Activated T-cell treated with anti-CD3 and anti-CD28 coated beads for 24 hours (primary cell): ENCODE measurements at regions not wholly inside any gene's neighbourhood (a gene's known extent, or its start where the extent isn't known, plus 50 kb on each side); places are given as distances from the start of the nearest gene placed in this dataset.
"Not testable (repeated sequence)": the region's sequence is repeated elsewhere in the genome, so short reads cannot be mapped to it uniquely, and the experiment has no call there.

Source experiments
- DNase-seq: peaks from one replicate; pipeline ENCODE4 v3.0.0-alpha.2; 2020; ENCODE audit warnings: low read depth

DNA sequence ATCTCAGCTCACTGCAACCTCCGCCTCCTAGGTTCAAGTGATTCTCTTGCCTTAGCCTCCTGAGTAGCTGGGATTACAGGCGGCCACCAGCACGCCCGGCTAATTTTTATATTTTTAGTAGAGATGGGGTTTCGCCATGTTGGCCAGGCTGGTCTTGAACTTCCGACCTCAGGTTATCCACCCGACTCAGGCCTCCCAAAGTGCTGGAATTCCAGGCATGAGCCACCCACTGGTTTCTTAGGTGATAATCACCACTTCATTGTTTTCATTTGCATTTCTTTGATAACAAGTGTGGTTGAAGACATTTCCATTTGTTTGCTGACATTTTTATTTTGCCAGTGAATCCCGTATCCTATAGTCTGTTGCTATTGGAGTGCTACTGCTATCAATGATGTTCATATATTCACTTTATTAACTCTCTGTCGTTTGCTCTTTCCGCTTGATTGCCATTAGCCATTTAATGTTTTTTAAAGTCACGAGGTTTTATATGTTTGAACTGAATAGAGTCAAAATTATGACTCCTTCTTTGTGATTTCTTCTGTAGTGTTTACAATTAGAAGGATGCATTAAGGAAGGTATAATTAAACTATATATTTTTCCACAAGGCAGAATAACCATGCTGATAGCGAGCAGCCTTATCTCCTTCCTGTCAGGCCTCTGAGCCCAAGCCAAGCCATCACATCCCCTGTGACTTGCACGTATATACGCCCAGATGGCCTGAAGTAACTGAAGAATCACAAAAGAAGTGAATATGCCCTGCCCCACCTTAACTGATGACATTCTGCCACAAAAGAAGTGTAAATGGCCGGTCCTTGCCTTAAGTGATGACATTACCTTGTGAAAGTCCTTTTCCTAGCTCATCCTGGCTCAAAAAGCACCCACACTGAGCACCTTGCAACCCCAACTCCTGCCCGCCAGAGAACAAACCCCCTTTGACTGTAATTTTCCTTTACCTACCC, 87.3 kb upstream of the DAPK1 start:
- not testable (repeated sequence) for DNase-seq

DNA sequence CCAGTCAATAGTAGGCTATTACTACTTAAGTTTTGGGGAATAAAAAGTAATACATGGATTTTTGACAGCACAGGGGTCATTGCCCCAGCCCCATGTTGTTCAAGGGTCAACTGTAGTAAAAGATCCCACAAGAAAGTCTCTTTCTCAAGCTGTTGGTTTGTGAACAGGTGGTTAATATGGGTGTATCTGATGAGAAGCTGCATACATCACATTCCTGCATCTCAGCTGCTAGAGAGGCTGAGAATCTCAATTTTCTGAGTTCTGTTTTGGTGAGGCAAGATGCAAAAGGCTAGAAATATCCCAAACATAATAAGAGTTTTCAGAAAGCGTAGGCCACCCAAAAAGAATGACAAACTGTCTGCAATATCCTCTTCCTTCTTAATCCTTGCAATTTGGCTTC, 76.8 kb upstream of the DAPK1 start:
- no peak for DNase-seq

DNA sequence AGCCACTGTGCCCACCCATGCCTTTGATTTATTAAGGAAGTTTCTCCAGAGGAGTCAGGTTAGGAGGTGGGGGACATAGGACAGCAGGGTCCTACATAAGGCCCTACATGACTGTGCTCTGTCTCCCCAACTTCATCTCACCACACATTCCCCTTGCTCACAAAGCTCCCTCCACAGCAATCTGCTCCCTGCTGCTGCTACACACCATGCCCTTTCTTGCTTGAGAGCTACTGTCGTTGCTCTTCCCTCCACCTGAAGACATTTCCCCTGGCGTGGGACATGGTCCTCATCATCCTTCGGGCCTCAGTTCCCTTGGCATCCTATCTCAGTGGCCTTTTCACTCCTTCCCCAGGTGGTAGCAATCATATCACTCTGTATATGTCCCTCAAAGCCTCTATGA, 75.9 kb upstream of the DAPK1 start:
- DNase-seq: no peak

DNA sequence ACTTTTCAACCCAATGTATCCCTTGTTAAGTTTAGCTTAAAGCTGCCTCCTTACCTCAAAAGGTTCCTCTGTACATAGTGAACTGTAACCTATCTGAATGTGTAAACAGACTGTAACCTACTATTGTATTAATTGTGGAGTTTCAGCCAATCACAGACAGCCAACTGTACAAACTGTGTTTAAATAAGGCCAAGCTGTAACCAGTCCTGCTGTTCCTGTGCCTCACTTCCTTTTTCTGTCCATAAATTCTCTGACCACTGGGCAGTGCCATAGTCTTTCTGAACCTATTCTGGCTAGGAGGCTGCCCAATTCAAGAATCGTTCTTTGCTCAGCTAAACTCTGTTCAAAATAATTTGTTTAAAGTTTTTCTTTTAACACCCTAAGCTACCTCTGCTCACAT, 74.7 kb upstream of the DAPK1 start:
- no peak for DNase-seq

DNA sequence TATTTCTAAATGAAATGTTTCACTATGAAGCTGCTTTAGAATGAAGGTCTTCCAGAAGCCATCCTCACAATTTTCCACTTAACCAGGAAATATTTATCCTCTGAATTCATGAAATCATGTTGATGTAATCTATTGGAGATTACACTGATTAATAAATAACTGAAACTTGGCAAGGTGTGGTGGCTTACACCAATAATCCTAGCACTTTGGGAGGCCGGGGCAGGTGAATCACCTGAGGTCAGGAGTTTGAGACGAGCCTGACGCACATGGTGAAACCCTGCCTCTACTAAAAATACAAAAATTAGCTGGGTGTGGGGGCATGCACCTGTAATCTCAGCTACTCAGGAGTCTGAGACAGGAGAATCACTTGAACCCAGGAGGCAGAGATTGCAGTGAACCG, 73.8 kb upstream of the DAPK1 start:
- not testable (repeated sequence) for DNase-seq

DNA sequence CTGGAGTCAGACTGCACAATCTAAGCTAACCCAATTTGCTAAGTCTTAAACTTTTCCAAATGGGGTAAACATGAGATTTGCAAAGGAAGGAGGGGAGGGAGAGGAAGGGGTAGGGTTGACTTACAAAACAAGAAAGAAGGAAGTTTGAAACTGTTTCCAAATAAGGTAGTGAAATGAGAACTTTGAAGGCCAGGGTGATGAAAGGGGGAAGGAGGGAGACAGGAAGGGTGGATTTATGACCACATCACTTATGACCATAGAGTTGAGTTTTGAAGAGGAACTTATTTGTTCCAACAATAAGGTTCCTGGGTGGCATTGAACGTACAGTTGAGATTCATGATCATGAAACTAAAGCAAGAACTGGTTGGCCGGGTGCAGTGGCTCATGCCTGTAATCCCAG, 72.5 kb upstream of the DAPK1 start:
- no peak for DNase-seq

DNA sequence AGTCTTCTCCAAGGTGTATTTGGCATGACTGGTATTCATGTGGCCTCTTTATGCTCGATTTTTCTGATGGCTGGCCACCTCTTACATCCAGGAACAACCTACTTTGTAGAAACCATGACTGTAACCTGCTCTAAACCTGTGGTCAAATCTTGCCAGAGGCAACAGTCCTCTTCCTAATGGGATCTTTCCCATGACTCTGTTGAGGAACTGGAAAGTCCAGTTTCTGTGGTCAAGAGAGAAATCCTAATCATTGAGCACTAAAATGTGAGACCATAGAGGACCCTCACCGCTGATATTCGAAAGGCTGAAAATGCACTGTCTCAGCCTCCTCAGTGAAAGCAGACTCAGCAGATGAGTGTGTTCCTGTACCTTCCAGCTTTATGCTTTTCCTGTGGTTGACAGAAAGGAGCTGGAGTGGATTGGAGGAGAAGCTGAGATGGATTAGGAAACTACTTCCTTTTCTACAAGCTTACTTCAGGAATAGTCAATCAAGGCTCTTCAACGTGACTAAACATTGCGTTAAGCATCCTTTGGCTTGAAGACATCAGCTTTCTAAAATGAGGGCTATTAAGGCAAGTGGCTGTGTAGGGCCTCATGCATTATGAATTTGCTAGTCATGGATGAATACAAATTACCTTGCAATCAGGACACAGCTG, 69.7 kb upstream of the DAPK1 start:
- DNase-seq: no peak

DNA sequence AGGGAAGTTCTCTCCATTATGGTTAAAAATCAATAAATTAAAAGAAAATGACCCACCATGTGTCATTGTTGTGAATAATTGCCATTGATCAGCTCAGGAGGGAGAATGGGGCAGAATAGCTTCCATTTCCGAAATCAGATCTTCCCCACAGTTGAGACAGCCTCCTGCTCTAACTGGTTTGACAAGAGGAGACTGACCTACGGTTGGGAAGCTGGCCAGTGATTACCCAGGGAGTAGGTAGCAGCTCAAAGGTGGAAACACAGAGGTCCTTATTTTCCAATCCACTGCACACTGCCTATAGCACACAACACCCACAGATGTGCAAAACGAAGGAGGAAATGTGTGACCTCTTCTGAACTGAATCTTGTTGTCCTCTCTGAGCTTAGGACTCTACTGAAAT, 69.0 kb upstream of the DAPK1 start:
- DNase-seq: no peak

DNA sequence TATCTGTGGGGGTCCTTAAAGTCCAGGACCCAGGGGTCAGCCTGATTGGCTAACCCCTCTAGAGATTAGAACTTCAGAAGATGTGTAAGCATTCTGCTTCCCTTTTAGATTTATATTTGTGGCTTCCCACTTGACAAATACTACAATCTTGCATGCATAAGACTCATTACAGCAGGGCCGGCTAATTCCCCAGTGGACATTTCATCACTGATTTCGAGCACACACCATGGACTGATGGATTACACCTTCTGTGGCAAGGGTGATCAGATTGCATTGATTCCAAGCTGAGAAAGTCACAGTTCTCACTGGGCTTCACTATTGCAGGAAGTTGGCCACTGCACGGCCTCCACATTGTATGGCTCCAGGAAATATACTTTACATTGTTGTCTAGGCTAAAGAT, 65.8 kb upstream of the DAPK1 start:
- DNase-seq: no peak

DNA sequence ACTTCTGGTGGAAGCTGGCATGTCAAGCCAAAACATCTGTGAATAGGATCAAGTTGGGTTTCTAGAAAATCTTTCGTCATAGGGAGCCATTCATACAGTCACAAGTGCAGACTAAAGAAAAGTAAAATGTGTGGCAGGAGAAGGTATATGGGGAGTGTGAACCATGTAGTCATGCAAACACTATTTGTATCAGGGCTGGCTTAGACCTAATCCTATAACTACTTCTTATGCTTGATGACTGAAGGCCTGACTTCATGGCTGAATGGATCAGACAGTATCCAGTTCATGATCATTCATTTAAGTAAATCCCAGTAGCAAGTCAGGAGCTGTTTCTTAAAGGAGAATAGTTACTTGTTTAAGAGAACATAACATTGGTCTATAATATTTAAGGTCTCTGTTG, 63.8 kb upstream of the DAPK1 start:
- no peak for DNase-seq

DNA sequence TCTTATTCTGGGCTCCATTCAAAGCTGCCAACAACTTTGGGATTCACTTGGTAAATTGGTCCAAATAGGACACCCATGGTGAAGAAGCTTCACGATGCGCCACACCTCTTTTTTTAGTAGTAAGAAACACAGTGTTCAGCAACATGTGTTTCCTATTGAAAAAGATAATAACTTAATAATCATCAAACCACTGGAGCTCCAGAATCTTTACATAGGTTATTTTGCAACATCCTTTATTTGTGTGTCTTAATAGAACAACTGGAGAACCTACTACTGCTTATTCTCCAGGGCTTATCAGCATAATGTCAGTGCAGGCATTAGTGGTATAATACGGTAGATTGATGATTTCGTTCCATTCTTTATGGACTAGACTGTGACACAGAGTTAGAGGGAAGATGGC, 63.3 kb upstream of the DAPK1 start:
- DNase-seq: no peak

DNA sequence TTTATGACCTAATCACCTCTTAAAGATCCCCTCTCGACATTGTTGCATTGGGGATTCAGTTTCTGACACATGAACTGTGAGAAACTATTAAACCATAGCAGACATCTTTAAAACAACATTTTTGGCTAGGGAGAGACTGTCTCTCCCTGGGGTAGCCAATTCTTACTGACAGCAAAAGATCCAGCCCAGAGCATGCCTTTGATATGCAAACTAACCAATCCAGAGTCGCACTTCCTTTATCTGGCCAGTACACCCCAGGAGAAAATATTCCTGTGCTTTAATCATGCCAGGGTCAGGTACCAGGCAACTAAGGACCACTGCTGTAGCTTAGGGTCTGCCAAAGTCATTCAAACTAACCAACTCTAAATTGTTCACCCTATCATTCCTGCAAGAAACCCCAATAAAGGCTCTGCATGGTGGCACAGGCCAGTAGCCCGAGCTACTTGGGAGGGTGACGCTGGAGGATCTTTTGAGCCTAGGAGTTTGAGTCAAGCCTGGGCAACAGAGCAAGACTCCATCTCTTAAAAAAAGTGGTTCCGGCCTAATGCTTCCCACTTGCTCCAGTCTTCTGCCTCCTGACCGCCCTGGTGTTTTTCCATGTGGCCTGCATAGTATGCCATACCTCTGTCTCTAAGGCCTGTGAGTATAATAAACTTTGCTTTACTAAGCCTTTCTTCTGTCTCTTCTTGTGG, 62.3 kb upstream of the DAPK1 start:
- no peak for DNase-seq

DNA sequence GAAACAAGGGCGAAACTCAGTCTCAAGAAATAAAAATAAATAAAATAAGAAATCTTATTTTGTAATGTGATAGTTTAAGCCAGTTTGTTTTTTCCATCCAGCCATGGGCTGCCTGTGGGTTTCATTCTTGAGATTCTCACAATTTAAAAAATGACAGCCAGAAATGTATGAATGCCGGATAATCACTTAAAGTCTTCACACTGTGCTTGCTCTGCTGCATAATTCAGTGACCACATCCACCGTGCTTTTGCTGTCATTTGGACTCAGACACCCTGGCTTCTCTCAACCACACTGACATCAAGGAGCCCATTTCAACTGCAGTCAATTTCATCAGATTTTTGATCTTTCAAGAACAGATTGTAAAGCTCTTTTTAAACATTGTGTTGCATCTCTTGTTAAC, 61.0 kb upstream of the DAPK1 start:
- no peak for DNase-seq

DNA sequence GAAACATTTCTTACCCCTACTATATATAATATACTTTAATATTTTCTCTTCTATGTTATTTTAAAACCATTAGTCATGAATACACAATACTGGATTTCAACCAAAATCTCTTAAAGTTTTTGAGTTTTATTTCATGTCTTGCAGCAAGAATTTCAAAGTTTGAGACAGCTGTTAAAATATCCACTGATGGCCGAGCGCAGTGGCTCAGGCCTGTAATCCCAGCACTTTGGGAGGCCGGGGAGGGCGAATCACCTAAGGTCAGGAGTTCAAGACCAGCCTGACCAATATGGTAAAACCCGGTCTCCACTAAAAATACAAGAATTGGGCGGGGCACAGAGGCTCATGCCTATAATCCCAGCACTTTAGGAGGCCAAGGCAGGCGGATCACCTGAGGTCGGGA, 59.7 kb upstream of the DAPK1 start:
- DNase-seq: no peak

DNA sequence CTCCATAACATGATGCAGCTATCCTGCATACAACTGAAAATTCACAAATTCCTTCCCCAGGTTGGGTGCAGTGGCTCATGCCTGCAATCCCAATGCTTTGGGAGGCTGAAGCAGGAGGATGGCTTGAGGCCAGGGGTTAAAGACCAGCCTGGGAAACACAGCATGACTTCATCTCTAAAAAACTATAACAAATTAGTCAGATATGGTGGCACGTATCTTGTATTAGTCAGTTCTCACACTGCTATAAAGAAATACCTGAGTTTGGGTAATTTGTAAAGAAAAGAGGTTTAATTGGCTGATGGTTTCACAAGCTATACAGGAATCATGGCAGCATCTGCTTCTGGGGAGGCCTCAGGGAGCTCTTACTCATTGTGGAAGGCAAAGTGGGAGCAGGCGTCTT, 56.4 kb upstream of the DAPK1 start:
- DNase-seq: no peak

DNA sequence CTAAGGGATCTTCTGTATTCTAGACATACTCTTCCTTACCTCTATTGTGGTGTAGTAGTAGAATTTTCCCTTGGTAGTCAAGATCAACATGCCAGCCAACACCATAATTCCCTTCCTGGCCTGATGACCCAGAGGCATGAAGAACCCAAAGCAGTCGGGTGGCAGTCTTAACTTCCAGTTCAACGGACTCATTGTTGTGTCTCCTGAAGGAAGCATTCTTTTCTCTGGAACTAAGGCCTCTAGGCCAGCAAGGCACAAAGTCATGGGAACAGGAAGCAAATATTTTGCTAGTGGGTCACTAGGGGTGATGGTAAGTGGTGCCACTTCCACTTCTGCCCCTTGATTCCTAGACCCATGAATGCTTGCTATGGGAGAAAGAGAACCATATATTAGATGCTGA, 55.2 kb upstream of the DAPK1 start:
- DNase-seq: no peak

DNA sequence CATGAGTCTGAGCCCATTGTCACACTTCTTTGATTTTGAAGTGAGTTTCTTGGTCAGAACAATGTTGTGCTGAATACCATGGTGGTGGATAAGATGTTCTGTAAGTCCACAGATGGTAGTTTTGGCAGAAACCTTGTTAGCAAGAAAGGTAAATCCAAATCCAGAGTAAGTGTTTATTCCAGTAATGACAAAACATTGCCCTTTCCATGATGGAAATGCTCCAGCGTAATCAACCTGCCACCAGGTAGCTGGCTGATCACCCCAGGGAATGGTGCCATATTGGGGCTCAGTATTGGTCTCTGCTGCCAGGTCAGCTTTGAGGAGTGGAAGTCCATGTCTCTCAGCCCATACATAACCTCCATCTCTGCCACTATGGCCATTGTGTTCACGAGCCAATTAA, 54.7 kb upstream of the DAPK1 start:
- no peak for DNase-seq

DNA sequence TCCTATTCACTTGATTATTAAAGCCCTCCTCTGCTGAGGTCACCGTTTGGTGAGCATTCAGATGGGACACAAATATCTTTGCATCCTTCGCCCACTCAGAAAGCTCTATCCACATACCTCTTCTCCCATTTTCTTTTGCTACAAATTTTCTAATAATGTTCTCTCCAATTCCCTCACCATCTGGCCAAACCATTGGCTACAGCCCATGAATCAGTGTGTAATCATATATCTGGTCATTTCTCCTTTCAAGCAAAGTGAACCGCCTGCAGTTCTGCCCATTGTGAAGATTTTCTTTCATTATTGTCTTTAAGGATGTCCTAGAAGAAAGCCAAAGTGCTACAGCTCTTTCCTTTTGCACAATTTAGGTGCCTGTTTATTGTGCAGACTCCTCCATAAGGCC, 54.2 kb upstream of the DAPK1 start:
- DNase-seq: no peak

DNA sequence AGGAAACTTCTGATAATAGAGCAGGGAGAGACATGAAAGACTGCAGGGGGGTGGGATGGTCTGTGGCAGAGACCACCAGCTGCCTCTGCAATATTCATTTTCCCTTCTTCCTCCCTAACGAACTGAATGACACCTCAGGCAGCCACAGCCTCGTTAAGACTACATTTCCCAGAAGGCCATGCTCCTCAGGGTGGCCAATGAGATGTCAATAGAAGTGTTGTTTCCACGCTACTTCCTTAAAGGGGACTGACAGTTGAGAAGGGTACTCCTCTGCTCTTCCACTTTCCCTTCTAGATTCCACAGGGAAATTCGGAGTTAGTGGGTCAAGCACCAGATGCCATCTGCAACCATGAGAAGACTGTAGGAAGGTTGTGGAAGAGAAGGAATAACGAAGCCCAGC, 52.0 kb upstream of the DAPK1 start:
- no peak for DNase-seq

DNA sequence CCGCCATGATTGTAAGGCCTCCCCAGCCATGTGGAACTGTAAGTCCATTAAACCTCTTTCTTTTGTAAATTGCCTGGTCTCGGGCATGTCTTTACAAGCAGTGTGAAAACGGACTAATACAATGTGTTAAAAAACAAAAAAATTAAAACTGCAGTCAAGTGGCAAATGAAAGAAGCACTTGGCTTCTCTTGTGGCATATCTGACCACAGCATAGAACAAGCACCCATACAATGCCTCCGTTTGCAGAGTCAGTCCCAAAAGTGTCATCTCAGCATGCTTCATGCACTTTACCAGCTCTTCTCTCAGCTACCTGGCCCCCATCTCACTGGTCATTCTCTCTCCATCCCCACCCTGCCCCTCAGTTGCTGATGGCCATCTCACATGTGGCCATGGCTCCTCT, 51.1 kb upstream of the DAPK1 start:
- no peak for DNase-seq

DNA sequence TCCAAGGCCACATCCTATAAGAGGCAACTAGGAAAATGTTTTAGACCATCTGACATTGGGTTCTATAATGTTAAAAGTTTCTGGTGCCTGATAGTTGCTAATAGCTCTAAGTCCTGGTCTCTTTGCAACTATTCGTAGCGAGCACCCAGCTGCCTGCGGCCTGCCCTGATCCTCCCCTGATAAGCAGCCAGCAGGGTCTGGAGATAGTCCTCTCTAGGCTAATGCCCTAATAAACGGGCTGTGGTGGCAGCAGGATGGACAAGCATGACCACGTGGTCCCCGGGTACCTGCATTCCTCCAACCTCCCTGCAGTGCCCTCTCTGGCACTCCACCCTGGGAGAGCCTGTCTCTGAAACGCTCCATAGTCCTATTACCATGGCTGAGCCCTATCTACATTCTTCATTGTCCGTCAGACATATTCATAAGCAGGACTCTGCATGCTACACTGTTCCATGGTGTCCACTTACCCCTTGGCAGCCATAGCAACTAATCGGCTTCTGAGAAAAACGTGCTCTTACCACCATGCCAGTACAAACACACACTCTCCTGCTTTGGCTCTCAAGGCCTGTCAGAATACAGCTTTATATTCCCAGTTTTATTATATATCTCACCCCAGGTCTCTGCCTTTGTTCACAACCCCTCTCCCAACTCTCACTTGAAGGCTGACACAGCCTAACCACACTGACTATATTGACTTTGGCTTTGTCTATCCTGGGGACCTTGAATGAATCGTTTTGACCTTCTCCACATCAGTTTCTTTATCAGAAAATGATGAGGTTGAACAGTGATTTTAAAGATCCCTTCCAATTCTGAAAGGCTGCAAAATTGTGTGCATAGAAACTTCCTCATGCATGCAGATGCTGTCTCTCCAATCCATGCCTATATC, 49.9 kb upstream of the DAPK1 start:
- DNase-seq: no peak
